NCI-H1417 (cell line): ENCODE measurements at regions not wholly inside any gene's neighbourhood (a gene's known extent, or its start where the extent isn't known, plus 50 kb on each side); places are given as distances from the start of the nearest gene placed in this dataset.

ENCODE experiments used
- DNase-seq, 3 experiments: peaks; one replicate each; lab custom pipeline; 2025; lab: John Stamatoyannopoulos, UW

- peak in 1 of 3 experiments; percentile 43 for DNase-seq
These were observed 193.3 kb downstream of the PHETA1 start for GRCh38 chr12:111175396-111176094.

- no peak for DNase-seq
These were observed 193.9 kb downstream of the PHETA1 start for GRCh38 chr12:111174961-111175345.

DNA sequence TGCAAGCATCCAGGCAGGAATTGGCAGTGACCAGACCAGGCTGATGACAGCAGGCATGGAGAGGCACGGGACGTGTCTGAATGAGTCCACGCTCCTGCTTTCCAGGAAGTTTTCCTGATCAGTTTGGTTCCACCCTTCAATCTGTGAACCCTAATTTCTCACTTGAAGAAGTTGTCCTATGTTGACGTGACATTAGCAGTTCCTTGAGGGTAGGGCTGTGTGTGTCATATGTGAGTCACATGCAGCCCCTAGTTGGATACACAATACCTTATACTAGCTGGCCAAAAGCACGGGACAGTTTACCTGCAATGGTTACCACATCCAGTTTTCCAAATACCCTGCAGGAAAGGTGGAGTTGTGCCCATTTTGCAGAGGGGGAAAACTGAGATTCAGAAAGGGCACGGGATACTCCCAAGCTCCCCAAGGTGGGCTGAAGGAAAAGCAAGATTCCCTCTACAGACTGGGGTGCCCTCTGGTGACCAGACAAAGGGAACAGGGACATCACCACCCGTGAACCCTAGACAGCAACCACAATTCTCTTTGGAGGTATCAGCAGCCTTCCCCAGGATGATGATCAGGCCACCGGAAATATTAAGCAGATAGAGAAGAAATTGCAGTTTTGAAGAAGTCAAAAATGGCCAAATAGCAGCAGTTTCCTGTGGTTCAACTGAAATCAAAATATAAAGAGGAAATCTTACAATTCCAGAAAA lies 194.5 kb downstream of the PHETA1 start:
- DNase-seq = peak in 1 of 3 experiments; percentile 25

DNA sequence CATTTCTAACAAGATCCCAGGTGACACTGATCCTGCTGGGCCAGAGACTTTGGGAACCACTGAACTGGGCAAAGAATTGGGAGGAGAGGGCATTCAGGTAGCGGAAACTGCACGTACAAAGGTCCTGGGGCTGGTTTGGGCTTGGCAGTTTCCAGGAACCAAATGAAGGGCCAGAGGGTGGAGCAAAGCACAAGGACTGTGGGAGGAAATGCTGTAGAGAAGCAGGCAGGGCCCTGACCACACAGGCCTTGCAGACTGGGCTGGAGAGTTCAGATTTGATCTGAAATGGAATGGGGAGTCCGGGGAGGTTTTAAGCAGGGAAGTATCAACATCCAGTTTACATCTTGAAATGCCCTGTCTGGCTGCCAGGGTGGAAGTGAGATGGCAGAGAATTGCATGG lies 195.1 kb downstream of the PHETA1 start:
- DNase-seq = no peak

- DNase-seq = no peak
These were observed 195.5 kb downstream of the PHETA1 start for GRCh38 chr12:111173391-111173790.

- DNase-seq = no peak
These were observed 196.1 kb downstream of the PHETA1 start for GRCh38 chr12:111172786-111173185.

DNA sequence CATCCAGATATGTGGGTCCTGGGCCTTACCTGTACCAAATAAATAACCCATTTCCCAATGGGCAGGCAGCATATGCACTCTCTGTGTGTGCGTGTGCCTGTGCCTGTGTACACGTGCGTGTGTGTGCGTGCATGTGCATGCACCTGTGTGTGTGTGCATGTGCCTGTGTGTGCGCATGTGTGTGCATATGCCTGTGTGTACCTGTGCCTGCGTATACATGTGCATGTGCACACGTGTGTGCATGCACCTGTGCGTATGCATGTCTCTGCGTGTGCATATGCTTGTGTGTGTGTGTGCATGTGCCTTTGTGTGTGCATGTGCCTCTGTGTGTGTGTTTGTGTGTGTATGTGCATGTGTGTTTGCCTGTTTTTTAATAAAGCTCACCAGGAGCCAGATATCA lies 197.1 kb downstream of the PHETA1 start:
- DNase-seq = no peak

GRCh38 chr12:111171345-111171744 lies 197.6 kb downstream of the PHETA1 start:
- no peak for DNase-seq

DNA sequence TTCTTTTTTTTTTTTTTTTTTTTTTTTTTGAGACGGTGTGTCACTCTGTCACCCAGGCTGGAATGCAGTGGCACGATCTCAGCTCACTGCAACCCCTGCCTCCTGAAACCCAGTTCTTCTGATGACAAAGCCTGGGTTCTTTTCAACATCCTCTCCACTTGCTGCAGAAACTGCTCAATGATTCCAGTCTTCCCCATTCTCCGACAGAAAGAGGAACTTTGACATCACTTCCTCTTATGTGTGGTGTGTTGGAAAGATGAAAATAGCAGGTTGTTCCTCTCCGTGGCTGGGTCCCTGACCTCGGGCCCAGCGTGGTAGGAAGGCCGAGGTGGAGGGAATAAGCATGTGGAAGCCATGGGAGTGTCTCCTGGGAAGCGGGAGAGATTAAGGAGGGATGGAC lies 198.4 kb downstream of the PHETA1 start:
- no peak for DNase-seq

DNA sequence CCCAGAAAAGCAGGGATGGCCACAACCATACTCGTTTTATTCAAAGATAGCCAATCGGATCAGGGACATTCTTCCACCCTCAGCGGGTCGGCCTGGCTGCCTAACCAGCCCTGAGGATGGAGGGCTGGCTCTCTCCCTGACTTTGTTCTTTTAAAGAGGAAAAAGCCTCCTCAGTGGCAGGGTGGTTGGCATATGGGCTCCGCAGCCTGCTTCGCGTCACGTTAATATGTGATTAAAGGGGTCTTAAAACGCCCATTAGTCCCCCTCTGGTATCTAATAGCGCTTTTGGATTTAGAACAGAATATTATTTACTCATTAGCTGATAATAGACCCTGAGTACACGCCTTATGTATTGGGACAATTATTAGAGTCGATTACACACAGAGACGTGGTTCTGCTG lies 199.4 kb downstream of the PHETA1 start:
- DNase-seq = no peak

- DNase-seq = no peak
These were observed 199.9 kb downstream of the PHETA1 start for GRCh38 chr12:111169032-111169431.

DNA sequence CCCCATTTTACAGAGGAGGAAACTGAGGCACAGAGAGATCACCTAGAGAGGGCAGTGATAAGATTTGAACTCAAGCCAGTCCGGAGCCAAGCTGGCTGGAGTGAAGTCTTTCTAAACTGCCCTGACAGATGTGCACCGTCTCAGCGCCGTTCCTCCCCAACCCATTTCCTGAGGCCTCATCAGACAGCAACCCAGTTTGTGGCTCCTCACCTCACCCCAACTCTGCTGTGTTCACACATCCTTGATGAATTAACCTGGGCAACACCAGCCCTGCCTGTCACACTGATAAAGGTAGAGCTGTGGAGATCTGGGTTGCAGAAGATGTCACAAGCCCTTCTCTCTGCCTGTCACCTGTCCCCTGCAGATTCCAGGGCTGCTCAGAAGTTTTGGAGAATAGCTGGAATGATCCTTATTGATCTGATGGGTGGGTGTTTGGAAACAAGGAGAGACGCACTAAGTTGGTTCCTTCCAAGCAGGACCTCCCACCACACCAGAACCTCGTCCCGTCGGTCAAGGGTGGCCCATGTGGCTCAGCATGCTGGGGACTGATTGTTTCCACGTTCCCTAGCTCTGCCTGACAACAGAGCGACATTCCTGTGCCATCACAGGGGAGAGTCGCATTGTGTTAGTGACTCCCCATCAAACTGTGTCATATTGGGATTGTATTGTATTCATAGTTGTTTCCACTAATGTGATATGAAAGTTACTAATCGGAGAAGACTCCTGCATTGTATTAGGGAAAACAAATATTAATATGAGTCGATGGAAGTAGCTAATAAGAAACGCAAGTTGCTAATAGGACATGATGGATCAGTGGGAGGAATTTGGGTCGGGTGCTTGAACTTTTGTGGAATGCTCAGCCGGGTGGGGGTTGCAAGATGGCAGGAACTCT lies 200.6 kb downstream of the PHETA1 start:
- no peak for DNase-seq

- DNase-seq = no peak
These were observed 201.9 kb downstream of the PHETA1 start for GRCh38 chr12:111166779-111167540.

GRCh38 chr12:111164833-111165525 lies 203.9 kb downstream of the PHETA1 start:
- DNase-seq = no peak

GRCh38 chr12:111163422-111163821 lies 205.5 kb downstream of the PHETA1 start:
- no peak for DNase-seq

DNA sequence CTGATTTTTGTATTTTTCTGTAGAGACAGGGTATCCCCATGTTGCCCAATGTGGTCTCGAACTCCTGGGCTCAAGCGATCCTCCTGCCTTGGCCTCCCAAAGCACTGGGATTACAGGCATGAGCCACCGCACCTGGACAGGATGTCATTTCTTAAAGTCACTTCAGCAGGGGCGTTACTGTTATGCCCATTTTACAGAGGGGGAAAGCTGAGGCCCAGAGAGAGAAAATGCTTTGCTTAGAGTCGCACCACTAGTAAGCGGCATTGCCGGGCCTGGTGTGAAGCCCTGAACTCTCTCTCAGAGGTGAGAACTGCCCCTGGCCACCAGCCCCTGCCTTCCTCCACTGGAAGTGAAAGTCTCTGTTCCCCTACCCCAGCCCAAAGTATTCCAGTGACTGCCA lies 207.0 kb downstream of the PHETA1 start:
- DNase-seq = no peak

- DNase-seq = no peak
These were observed 208.3 kb downstream of the PHETA1 start for GRCh38 chr12:111160350-111161241.

DNA sequence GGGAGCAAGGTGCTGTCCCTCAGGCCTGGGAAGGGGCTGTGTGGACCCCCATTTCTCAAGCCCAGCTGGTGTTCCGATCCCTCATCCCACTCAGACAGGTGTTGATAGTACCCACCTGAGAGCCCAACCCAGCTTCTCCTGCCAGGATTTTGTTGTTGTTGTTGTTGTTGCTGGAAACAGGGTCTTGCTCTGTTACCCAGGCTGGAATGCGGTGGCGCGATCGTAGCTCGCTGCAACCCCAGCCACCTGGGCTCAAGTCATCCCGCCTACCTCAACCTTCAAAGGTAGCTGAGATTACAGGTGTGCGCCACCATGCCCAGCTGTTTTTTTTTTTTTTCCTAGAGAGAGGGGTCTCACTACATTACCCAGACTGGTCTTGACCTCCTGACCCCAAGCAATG lies 209.9 kb downstream of the PHETA1 start:
- no peak for DNase-seq

DNA sequence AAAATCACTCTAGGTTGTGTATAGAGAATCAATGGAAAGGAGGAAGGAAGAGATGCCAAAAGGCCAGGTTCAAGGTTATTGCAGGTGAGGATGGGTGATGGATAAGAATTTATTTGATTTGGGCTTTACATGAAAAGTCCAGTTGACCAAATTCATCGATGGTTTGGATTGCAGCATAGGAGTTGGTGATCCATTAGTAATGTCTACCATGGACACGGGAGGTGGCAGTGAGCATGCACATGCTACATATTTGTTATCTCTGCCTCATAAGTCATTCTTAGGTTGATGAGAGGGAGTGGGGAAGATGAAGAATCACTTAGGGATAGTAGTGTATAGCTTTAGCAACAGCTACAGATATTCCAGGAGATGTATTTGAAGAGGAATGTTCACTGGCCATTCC lies 211.4 kb downstream of the PHETA1 start:
- DNase-seq = no peak

DNA sequence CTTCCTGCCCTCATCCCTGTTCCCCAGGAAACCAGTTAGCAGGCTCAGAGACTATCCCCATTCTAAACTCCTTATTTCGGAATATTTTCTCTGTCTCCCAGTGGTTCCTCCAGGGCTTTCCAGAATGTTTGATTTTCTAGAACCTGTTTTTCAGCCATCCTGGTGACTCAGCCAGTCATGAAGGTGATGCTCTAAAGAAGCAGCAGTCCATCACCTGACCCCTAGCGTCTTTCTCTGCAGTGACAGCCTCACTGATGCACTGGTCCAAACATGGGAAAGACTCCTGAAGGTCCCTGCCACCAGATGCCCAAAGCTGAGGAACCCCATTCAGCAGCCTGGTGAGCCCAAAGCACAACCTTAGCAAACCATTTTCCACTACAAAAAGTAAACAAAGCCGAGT lies 212.6 kb downstream of the PHETA1 start:
- no peak for DNase-seq
